GM20000 (cell line): ENCODE measurements at regions not wholly inside any gene's neighbourhood (a gene's known extent, or its start where the extent isn't known, plus 50 kb on each side); places are given as distances from the start of the nearest gene placed in this dataset.
"Not testable (repeated sequence)": the region's sequence is repeated elsewhere in the genome, so short reads cannot be mapped to it uniquely, and the experiment has no call there.

ENCODE experiments used
- DNase-seq: peaks from one replicate; pipeline ENCODE4 v3.0.0; 2012; ENCODE audit warnings: low spot score
- CTCF ChIP-seq: IDR thresholded peaks from 2 replicates; pipeline ENCODE4 v1.5.1; 2012; ENCODE audit warnings: mild to moderate bottlenecking, control low read depth; ENCODE audit errors: extremely low read depth, missing control alignments

DNA sequence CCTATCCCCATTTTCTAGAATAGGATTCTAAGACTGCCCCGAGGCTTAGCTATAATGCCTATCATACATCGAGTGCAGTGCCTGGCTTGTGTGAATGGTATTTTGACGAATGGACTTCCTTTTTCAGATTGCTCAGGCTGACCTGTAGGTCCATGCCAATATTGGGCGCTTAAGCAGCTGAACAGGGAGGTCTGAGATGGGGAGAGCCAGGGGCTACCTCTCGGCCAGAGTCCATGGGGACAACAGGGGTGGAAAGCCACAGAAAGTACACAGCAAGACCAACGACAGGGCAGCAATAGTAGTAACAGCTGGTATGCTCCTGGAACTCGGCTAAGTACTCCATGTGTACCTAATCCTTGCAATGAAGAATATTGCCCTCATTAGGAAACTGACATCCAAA, 91.7 kb upstream of the WSCD1 start:
- TF ChIP-seq CTCF, result no peak
- no peak for DNase-seq

GRCh38 chr17:5980941-5981340, 89.2 kb upstream of the WSCD1 start:
- DNase-seq, result no peak

DNA sequence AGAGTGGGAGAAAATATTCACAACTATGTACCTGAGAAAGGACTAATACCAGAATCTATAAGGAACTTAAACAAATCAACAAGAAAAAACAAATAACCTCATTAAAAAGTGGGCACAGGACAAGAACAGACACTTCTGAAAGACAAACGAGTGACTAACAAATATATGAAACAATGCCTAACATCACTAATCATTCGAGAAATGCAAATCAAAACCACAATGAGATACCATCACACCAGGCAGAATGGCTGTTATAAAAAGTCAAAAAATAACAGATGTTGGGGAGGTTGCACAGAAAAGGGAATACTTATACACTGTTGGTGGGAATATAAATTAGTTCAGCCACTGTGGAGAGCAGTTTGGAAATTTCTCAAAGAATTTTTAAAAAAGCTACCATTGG, 83.5 kb upstream of the WSCD1 start:
- DNase-seq, result no peak
- no peak for TF ChIP-seq CTCF

More at GRCh38 chr17:5980941-5981340, 89.2 kb upstream of the WSCD1 start:
- TF ChIP-seq CTCF, result no peak

DNA sequence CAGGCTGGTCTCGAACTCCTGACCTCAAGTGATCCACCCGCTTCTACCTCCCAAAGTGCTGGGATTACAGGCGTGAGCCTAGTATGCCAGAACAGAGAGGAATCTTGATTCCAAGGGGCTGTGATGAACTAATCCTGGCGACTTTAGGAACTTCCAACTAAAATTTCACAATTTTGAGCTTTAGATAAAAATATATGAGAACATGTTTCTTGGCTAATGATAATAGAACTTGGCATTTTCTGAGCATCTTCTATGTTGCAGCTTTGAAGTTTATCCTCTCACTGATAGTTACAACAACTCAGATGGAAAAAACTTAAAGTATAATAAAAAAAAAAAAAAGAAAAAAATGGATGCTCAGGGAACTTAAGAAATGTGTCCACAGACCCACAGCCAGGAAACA, 69.8 kb upstream of the WSCD1 start:
- no peak for TF ChIP-seq CTCF
- DNase-seq, result no peak

DNA sequence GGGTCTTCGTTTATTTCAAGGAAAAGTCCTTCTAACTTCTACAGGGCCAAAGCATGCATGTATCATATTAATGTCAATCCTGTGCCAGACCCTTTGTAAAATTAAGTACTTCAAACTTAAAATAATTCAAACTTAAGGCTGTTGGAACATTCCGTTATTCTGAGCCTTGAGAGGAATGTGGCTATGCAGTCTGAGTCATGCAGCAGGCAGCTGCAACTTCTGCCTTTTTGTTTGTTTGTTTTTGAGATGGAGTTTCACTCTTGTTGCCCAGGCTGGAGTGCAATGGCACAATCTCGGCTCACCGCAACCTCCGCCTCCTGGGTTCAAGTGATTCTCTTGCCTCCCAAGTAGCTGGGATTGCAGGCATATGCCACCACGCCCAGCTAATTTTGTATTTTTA, 67.0 kb upstream of the WSCD1 start:
- DNase-seq, result not testable (repeated sequence)

GRCh38 chr17:6005939-6006338, 64.2 kb upstream of the WSCD1 start:
- TF ChIP-seq CTCF, result no peak

DNA sequence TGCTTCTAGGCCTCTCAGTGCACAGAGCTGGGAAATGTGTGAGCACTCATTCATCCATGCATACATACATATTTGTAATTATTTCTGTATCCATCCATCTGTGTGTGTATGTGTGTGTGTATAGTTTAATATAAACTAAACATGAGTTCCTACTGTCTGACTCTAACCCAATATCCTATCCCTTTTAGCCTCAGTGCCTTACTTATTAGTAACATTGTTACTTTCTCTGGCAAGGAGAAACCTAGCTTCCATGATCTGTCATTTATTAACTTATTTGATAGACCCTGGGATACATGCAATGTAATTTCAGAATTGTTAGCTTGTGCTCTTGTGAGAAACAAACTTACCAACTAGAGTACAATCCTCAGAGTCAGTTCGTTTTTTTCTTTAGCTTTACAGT, 59.0 kb upstream of the WSCD1 start:
- TF ChIP-seq CTCF, result no peak
- DNase-seq, result no peak

More at GRCh38 chr17:6005939-6006338, 64.2 kb upstream of the WSCD1 start:
- no peak for DNase-seq

- no peak for DNase-seq
- no peak for TF ChIP-seq CTCF
Observed at GRCh38 chr17:6018788-6019187, 51.4 kb upstream of the WSCD1 start.
